ENCODE measurements at regions not wholly inside any gene's neighbourhood (a gene's known extent, or its start where the extent isn't known, plus 50 kb on each side); places are given as distances from the start of the nearest gene placed in this dataset.
"Not testable (repeated sequence)": the region's sequence is repeated elsewhere in the genome, so short reads cannot be mapped to it uniquely, and the experiment has no call there.

DNA sequence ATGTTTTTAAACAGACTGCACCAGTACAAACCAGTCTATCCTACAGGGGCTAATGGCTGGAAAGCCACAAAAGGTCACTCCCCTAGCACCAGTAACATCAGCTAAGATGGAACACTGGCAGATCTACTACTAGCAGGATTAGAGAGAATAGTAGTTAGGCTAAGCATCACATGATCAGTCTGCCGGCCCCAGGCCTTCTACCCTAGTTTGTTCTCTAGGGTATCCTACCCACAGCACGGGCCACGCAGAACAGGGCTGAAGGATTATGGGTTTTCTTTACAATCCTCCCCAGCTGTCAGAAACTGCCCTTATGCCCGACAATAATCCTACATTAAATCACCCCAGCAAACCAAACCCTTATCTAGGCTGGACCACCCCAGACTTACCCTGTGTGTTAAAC, 156.0 kb downstream of the LY86 start (continued):
- TF ChIP-seq NANOG (IDR thresholded peaks at IDR 0.05; ENCODE audit: borderline replicate concordance) (no peak), ZNF331 (CRISPR knock-in tag; IDR thresholded peaks at IDR 0.05; ENCODE audit: low read depth) (no peak), ZNF114 (CRISPR knock-in tag; IDR thresholded peaks at IDR 0.05) (no peak), EZH2phosphoT487 (IDR thresholded peaks at IDR 0.05; ENCODE audit: unreplicated experiment) (no peak), STAT1 (IDR thresholded peaks at IDR 0.05; ENCODE audit: unreplicated experiment) (no peak), JUNB (IDR thresholded peaks at IDR 0.05; ENCODE audit: unreplicated experiment) (no peak)
- TF ChIP-seq, protein P1, sequence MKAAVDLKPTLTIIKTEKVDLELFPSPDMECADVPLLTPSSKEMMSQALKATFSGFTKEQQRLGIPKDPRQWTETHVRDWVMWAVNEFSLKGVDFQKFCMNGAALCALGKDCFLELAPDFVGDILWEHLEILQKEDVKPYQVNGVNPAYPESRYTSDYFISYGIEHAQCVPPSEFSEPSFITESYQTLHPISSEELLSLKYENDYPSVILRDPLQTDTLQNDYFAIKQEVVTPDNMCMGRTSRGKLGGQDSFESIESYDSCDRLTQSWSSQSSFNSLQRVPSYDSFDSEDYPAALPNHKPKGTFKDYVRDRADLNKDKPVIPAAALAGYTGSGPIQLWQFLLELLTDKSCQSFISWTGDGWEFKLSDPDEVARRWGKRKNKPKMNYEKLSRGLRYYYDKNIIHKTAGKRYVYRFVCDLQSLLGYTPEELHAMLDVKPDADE (IDR thresholded peaks at IDR 0.05) = no peak
- TF ChIP-seq, protein P2, sequence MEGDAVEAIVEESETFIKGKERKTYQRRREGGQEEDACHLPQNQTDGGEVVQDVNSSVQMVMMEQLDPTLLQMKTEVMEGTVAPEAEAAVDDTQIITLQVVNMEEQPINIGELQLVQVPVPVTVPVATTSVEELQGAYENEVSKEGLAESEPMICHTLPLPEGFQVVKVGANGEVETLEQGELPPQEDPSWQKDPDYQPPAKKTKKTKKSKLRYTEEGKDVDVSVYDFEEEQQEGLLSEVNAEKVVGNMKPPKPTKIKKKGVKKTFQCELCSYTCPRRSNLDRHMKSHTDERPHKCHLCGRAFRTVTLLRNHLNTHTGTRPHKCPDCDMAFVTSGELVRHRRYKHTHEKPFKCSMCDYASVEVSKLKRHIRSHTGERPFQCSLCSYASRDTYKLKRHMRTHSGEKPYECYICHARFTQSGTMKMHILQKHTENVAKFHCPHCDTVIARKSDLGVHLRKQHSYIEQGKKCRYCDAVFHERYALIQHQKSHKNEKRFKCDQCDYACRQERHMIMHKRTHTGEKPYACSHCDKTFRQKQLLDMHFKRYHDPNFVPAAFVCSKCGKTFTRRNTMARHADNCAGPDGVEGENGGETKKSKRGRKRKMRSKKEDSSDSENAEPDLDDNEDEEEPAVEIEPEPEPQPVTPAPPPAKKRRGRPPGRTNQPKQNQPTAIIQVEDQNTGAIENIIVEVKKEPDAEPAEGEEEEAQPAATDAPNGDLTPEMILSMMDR (conservative IDR thresholded peaks at IDR 0.05; ENCODE audit: low read depth in 2 of 2) = no peak

DNA sequence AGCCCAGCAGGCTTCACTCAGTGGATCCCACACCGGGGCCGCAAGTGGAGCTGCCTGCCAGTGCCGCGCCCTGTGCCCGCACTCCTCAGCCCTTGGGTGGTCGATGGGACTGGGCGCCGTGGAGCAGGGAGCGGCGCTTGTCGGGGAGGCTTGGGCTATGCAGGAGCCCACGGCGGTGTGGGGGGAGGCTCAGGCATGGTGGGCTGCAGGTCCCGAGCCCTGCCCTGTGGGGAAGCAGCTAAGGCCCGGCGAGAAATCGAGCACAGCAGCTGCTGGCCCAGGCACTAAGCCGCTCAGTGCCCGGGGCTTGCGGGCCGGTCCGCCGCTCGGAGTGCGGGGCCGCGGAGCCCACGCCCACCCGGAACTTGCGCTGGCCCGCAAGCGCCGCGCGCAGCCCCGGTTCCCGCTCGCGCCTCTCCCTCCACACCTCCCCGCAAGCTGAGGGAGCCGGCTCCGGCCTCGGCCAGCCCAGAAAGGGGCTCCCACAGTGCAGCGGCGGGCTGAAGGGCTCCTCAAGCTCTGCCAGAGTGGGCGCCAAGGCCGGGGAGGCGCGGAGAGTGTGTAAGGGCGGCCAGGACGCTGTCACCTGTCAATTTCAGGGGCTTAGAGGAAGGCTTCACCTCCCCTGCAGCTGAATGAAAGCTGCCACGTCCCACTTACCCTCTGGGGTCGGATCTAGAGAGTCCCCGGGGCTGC, 157.3 kb downstream of the LY86 start:
- H3K27me3 ChIP-seq (ENCODE audit: insufficient read depth); H3K9me3 Mint-ChIP-seq; H3K79me2 ChIP-seq (replicated peaks; ENCODE audit: insufficient read depth); H3K4me3 ChIP-seq; H3K27ac ChIP-seq (ENCODE audit: low read depth); DNase-seq (ENCODE audit: low spot score); H3K36me3 Mint-ChIP-seq (ENCODE audit: low read depth); H3K9me2 ChIP-seq (ENCODE audit: insufficient read depth); H3K27ac Mint-ChIP-seq; H3K4me3 Mint-ChIP-seq; H3K4me2 ChIP-seq; H3K36me3 ChIP-seq (ENCODE audit: insufficient read depth); H4K20me1 ChIP-seq (replicated peaks; ENCODE audit: insufficient read depth); H3F3A ChIP-seq (replicated peaks; ENCODE audit: low read depth); ATAC-seq: not testable (repeated sequence)
- H3K4me1 ChIP-seq (ENCODE audit: insufficient read depth) = peaks cover 18% of the 10 kb centered on the region
- peaks cover 27% of the 10 kb centered on the region for H3K4me1 Mint-ChIP-seq
- H2AFZ ChIP-seq = peak overlapping the region; percentile 10; the same call in 1 of the 2 replicates
- peaks cover 12% of the 10 kb centered on the region for H3K27me3 Mint-ChIP-seq (ENCODE audit: insufficient read depth, low read depth, poor library complexity)

DNA sequence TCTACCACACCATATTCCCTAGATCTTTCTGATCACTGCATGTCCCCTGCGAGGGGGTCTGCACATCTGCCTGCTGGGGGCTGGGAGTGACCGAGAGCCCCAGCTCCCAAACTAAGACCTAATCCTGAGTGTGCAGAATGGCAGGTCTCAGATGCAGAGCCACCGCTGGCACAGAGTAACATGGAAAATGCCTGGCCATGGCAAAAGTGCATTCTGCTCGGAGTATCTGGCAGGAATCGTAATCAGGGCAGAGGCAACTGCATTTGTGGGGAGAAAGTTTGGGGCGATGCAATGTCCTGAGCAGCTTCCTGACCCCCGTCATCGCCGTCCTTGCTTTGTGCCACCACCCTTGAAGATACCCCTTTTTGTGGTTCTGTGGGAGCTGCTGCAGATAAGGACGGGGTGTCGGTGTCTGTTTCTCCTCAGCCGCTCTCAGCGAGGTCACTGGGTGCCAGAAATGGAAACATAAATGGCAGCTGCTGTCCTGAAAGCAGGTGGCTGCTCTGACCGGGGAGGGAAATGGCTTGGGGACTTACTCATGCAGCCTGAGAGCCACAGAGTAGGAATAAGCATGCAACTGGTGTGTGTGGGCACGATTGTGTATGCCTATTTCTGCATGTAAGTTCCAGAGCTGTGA, 157.9 kb downstream of the LY86 start:
- H3K4me1 Mint-ChIP-seq = peaks cover 30% of the 10 kb centered on the region
- TF ChIP-seq ZNF114 (CRISPR knock-in tag; IDR thresholded peaks at IDR 0.05) = no peak
- no peak for TF ChIP-seq STAT1 (IDR thresholded peaks at IDR 0.05; ENCODE audit: unreplicated experiment)
- TF ChIP-seq JUNB (IDR thresholded peaks at IDR 0.05; ENCODE audit: unreplicated experiment) = no peak
- TF ChIP-seq, protein P2 (conservative IDR thresholded peaks at IDR 0.05; ENCODE audit: low read depth in 2 of 2) = no peak
- no peak for TF ChIP-seq CREB1 (CRISPR knock-in tag; IDR thresholded peaks at IDR 0.05; ENCODE audit: low read depth)

More for the DNA sequence above, 157.9 kb downstream of the LY86 start:
- peaks cover 12% of the 10 kb centered on the region for H3K27me3 Mint-ChIP-seq (ENCODE audit: insufficient read depth, low read depth, poor library complexity)
- Histone ChIP-seq H4K20me1 (replicated peaks; ENCODE audit: insufficient read depth) (no peaks in the 10 kb centered on the region), H3K36me3 (ENCODE audit: insufficient read depth) (no peaks in the 10 kb centered on the region), H3K4me1 (ENCODE audit: insufficient read depth) (peaks cover 18% of the 10 kb centered on the region), H3K27ac (ENCODE audit: low read depth) (no peak overlapping the region), H2AFZ (0 out of 2 replicates have a peak overlapping the region, but pooled peaks have one; percentile 10), H3K4me2 (no peak overlapping the region), H3K27me3 (ENCODE audit: insufficient read depth) (no peaks in the 10 kb centered on the region), H3K79me2 (replicated peaks; ENCODE audit: insufficient read depth) (no peaks in the 10 kb centered on the region), H3K4me3 (no peak overlapping the region), H3F3A (replicated peaks; ENCODE audit: low read depth) (no peaks in the 10 kb centered on the region), H3K9me2 (ENCODE audit: insufficient read depth) (no peaks in the 10 kb centered on the region)
- no peak overlapping the region for H3K4me3 Mint-ChIP-seq
- H3K36me3 Mint-ChIP-seq (ENCODE audit: low read depth) = no peaks in the 10 kb centered on the region
- peaks cover 6% of the 10 kb centered on the region for H3K9me3 Mint-ChIP-seq
- DNase-seq (ENCODE audit: low spot score) = no peak
- ATAC-seq = no peak
- no peak overlapping the region for H3K27ac Mint-ChIP-seq
